Neural crest cell (in vitro differentiated cells): ENCODE measurements at regions not wholly inside any gene's neighbourhood (a gene's known extent, or its start where the extent isn't known, plus 50 kb on each side); places are given as distances from the start of the nearest gene placed in this dataset.

Source experiments
- DNase-seq: peaks from one replicate; pipeline ENCODE4 v3.0.0; 2021; ENCODE audit warnings: low read depth, mixed read lengths, low spot score
- H3K27ac Mint-ChIP-seq: one replicate; pipeline ENCODE4 v1.8.0; 2021; ENCODE audit warnings: mild to moderate bottlenecking, mixed read lengths; ENCODE audit not compliant: unreplicated experiment
- H3K27me3 Mint-ChIP-seq: 2 replicates; pipeline ENCODE4 v1.8.0; 2021; ENCODE audit warnings: low read depth, mild to moderate bottlenecking, mixed read lengths
- H3K36me3 Mint-ChIP-seq: 2 replicates; pipeline ENCODE4 v1.8.0; 2021; ENCODE audit warnings: low read depth, mild to moderate bottlenecking, mixed read lengths
- H3K4me1 Mint-ChIP-seq: 2 replicates; pipeline ENCODE4 v1.8.0; 2021; ENCODE audit warnings: mixed read lengths
- H3K4me3 Mint-ChIP-seq: one replicate; pipeline ENCODE4 v1.8.0; 2021; ENCODE audit warnings: mild to moderate bottlenecking, mixed read lengths
- H3K9me3 Mint-ChIP-seq: 2 replicates; pipeline ENCODE4 v1.8.0; 2021; ENCODE audit warnings: mixed read lengths
- TF ChIP-seq, protein P1 (sequence below): fragments of 200-600 bp; sonication (generic); conservative IDR thresholded peaks from 2 replicates; pipeline ENCODE4 v1.5.0; 2021; ENCODE audit warnings: antibody characterized with exemption, mild to moderate bottlenecking

- H3K27ac Mint-ChIP-seq: no peak overlapping the region
- DNase-seq: no peak
Observed at GRCh38 chr9:28092981-28093936, 520.0 kb upstream of the C9orf72 start.

GRCh38 chr9:28101509-28101908 lies 528.2 kb upstream of the C9orf72 start:
- H3K36me3 Mint-ChIP-seq: peaks cover 3% of the 10 kb centered on the region
- H3K27me3 Mint-ChIP-seq: no peaks in the 10 kb centered on the region
- H3K4me1 Mint-ChIP-seq: no peaks in the 10 kb centered on the region
- H3K27ac Mint-ChIP-seq: no peak overlapping the region
- no peak overlapping the region for H3K4me3 Mint-ChIP-seq
- TF ChIP-seq, protein P1, sequence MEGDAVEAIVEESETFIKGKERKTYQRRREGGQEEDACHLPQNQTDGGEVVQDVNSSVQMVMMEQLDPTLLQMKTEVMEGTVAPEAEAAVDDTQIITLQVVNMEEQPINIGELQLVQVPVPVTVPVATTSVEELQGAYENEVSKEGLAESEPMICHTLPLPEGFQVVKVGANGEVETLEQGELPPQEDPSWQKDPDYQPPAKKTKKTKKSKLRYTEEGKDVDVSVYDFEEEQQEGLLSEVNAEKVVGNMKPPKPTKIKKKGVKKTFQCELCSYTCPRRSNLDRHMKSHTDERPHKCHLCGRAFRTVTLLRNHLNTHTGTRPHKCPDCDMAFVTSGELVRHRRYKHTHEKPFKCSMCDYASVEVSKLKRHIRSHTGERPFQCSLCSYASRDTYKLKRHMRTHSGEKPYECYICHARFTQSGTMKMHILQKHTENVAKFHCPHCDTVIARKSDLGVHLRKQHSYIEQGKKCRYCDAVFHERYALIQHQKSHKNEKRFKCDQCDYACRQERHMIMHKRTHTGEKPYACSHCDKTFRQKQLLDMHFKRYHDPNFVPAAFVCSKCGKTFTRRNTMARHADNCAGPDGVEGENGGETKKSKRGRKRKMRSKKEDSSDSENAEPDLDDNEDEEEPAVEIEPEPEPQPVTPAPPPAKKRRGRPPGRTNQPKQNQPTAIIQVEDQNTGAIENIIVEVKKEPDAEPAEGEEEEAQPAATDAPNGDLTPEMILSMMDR: no peak
- H3K9me3 Mint-ChIP-seq: peaks cover 3% of the 10 kb centered on the region
- DNase-seq: no peak

More at GRCh38 chr9:28092981-28093936, 520.0 kb upstream of the C9orf72 start:
- TF ChIP-seq, protein P1: no peak
- peaks cover 14% of the 10 kb centered on the region for H3K4me1 Mint-ChIP-seq
- no peak overlapping the region for H3K4me3 Mint-ChIP-seq
- peaks cover 3% of the 10 kb centered on the region for H3K9me3 Mint-ChIP-seq
- H3K27me3 Mint-ChIP-seq: no peaks in the 10 kb centered on the region
- H3K36me3 Mint-ChIP-seq: peaks cover 4% of the 10 kb centered on the region

GRCh38 chr9:28105001-28105400 lies 531.7 kb upstream of the C9orf72 start:
- Mint-ChIP-seq H3K4me3 (no peak overlapping the region), H3K4me1 (no peaks in the 10 kb centered on the region), H3K27ac (no peak overlapping the region), H3K9me3 (peaks cover 6% of the 10 kb centered on the region), H3K27me3 (no peaks in the 10 kb centered on the region), H3K36me3 (peaks cover 9% of the 10 kb centered on the region)
- DNase-seq: no peak
- TF ChIP-seq, protein P1: no peak

DNA sequence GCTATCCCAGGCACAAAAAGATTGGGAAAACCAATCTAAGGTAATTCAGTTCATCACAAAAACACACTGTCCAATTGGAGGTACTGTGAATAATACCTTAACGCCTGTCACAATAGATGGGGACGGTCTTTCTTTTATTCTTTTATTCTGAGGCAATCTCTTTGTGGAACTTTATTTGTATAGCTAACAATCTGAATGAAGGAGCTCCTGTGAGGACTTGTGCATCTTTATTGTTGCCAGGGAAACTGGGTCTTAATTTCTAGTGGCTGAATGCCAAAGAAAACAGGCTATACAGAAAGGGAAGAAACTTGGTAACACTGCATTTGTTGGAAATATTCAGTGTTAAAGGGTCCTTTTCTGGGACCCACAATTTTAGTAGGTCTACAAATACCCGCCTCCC lies 546.9 kb upstream of the C9orf72 start:
- TF ChIP-seq, protein P1: no peak
- no peak for DNase-seq
- H3K4me3 Mint-ChIP-seq: peak overlapping the region; percentile 61
- no peaks in the 10 kb centered on the region for H3K9me3 Mint-ChIP-seq
- H3K27ac Mint-ChIP-seq: peak overlapping the region; percentile 16
- H3K4me1 Mint-ChIP-seq: peaks cover 48% of the 10 kb centered on the region
- no peaks in the 10 kb centered on the region for H3K36me3 Mint-ChIP-seq
- no peaks in the 10 kb centered on the region for H3K27me3 Mint-ChIP-seq

- no peaks in the 10 kb centered on the region for H3K9me3 Mint-ChIP-seq
- no peaks in the 10 kb centered on the region for H3K36me3 Mint-ChIP-seq
- TF ChIP-seq, protein P1: no peak
- H3K4me1 Mint-ChIP-seq: peaks cover 48% of the 10 kb centered on the region
- no peak for DNase-seq
- peak overlapping the region; percentile 10 for H3K27ac Mint-ChIP-seq
- H3K4me3 Mint-ChIP-seq: peak overlapping the region; percentile 61
- no peaks in the 10 kb centered on the region for H3K27me3 Mint-ChIP-seq
Observed at GRCh38 chr9:28120626-28121025, 547.3 kb upstream of the C9orf72 start.
